AG09319 (cell line): ENCODE measurements at regions not wholly inside any gene's neighbourhood (a gene's known extent, or its start where the extent isn't known, plus 50 kb on each side); places are given as distances from the start of the nearest gene placed in this dataset.

Experiments used
- DNase-seq: peaks from one replicate; pipeline ENCODE4 v3.0.0-alpha.2; 2010; ENCODE audit warnings: low read depth; ENCODE audit errors: extremely low read depth
- TF ChIP-seq, protein P1 (sequence below): IDR thresholded peaks from 2 replicates; pipeline ENCODE4 v1.5.1; 2011; ENCODE audit warnings: low read depth, mild to moderate bottlenecking, inconsistent platforms, low read length, moderate library complexity

- peak; percentile 34 for DNase-seq
- TF ChIP-seq, protein P1, sequence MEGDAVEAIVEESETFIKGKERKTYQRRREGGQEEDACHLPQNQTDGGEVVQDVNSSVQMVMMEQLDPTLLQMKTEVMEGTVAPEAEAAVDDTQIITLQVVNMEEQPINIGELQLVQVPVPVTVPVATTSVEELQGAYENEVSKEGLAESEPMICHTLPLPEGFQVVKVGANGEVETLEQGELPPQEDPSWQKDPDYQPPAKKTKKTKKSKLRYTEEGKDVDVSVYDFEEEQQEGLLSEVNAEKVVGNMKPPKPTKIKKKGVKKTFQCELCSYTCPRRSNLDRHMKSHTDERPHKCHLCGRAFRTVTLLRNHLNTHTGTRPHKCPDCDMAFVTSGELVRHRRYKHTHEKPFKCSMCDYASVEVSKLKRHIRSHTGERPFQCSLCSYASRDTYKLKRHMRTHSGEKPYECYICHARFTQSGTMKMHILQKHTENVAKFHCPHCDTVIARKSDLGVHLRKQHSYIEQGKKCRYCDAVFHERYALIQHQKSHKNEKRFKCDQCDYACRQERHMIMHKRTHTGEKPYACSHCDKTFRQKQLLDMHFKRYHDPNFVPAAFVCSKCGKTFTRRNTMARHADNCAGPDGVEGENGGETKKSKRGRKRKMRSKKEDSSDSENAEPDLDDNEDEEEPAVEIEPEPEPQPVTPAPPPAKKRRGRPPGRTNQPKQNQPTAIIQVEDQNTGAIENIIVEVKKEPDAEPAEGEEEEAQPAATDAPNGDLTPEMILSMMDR, result peak; percentile 30
Measured at GRCh38 chr15:62828364-62828763, 214.2 kb upstream of the TPM1 start.

DNA sequence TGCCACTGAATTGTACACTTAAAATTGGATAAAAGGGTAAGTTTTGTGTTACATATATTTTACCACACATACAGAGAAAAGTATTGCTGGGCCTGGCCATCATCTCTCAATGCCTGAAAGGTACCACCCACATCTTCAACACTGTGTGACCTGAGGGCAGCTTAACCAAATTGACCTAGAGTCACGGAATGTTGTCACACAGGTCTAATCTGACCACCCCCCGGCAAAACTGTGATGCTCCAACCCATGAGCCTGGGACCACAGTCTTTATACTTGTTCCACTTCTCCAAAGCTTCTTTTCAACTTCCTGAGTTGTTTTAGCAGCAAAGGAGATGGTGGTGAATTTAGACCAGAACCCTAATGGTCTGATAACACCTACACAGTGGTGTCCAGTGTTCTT, 210.3 kb upstream of the TPM1 start:
- no peak for DNase-seq
- TF ChIP-seq, protein P1, result no peak

GRCh38 chr15:62833646-62834045, 208.9 kb upstream of the TPM1 start:
- TF ChIP-seq, protein P1, result no peak
- no peak for DNase-seq

DNA sequence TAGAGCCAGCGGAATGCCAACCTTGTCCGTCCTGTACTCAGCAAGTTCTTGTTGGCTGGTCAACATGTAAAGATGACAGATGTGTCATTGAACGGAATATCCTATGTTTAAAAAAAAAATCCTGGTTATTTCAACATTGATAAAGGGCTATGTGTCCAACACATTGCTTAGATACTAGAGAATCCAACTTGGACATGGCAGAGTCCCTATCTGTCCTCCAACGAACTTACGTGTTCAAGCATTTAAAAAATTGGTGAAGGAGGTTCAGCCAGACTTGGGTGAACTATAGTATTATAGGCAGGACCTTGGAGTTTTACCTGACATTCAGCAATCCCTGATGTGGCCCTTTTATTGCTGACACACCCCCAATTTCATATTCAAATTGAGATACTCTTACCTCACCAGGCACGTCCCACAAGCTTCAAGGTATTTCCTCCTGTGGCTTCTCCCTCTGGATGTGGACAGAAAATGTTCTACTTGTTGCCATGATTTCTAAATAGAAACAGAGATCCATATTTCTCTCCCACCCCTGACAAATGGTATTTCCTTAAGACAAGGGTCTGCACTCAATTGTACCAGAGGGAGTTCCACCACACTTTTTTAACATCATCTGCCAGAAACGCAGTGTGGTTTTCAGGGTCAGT, 207.7 kb upstream of the TPM1 start:
- TF ChIP-seq, protein P1, result no peak
- no peak for DNase-seq

DNA sequence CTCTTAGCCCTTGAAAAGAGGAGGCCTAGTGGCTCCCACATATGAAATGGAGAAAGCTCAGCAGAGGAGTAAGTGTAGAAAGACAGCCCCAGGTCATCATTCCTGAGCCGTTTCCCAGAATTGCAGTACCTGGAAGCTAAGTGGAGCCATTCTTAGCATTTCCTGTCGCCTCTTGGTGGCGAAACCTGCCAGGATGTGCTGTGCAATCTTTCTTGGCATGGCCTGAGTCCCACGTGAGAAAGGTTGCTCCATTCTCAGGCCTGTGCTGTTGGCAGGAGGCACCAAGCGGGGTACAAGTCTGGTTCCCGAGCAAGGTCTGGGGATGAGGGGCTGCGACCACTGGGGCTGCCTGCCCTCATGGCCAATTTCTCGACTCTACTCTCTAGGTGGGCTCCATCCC, 207.2 kb upstream of the TPM1 start:
- TF ChIP-seq, protein P1, result no peak
- no peak for DNase-seq

DNA sequence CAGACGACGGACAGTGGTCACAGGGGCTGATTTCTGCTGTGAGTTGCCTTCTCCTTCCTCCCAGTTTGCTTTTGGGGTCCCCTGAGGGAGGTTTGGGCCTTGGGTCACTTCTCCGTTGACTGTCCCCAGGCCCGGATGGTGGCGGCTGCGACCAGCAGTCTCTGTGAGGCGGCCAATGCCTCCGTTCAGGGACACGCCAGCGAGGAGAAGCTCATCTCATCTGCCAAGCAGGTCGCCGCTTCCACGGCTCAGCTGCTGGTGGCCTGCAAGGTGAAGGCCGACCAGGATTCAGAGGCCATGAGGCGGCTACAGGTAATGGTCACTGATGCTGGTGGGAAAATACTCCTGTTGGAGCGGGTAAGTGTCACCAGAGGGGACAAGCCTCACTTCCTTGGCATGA, 206.8 kb upstream of the TPM1 start:
- TF ChIP-seq, protein P1, result no peak
- no peak for DNase-seq

DNA sequence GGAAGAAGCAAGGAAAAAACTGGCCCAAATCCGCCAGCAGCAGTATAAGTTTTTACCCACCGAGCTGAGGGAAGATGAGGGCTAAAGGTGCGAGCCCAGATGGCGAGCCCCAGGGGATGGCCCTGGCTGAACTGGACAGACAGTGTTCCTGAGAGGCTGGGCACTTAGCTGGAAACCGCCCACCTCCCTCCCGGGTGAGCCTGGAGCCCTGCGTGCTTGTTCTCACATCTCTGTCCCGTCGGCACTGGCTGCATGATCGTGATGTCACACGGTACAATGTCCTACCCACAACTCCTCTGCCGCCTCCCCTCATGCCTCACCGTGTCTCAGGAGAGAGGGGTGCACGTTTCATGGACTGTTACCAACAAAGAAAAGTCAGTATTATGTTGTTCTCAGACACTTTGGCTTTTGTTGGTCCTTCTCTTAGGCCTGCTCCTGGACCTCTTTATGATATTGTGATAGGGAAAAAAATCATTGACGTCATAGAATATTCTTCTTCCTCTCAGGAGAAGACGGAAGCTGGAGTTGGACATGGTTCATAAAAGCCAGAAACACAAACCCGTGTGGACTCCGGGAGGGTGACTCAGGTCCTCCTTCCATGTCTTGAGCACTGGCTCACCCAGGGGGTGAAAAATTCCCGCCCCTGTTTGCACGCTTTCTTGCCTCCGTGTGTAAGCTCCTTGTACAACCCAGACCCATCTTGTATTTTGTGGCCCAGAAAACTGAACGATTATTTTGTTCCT, 201.8 kb upstream of the TPM1 start:
- no peak for DNase-seq

More for the DNA sequence above, 201.8 kb upstream of the TPM1 start:
- TF ChIP-seq, protein P1, result no peak
